HEK293 (cell line): ENCODE measurements at regions not wholly inside any gene's neighbourhood (a gene's known extent, or its start where the extent isn't known, plus 50 kb on each side); places are given as distances from the start of the nearest gene placed in this dataset.

Source experiments
- CTCF ChIA-PET: fragments of 350-600 bp; formaldehyde crosslinking; extraction: SDS; loops from one replicate; lab custom pipeline; 2021; ENCODE audit warnings: antibody characterized with exemption; lab: Yijun Ruan, JAX
- POLR2A ChIA-PET: fragments of 300-600 bp; formaldehyde crosslinking; extraction: SDS; loops from one replicate; lab custom pipeline; 2020; ENCODE audit warnings: antibody characterized with exemption, inconsistent platforms; lab: Yijun Ruan, JAX
- H3K27ac ChIP-seq: fragments of 200-500 bp; sonication (Bioruptor generic); 2 replicates; pipeline ENCODE4 v1.5.1; 2014; ENCODE audit warnings: low read depth, low read length, control low read depth, inconsistent platforms; ENCODE audit errors: extremely low read depth
- H3K36me3 ChIP-seq, 2 experiments: fragments of 200-500 bp in 1 of 2; sonication (Bioruptor generic) in 1 of 2; 1 replicate in 1 of 2; 2 replicates in 1 of 2; pipeline ENCODE4 v1.5.1; 2014 to 2017; ENCODE audit warnings: inconsistent platforms in 2 of 2, low read length in 2 of 2; ENCODE audit not compliant: control insufficient read depth in 2 of 2, insufficient read depth in 1 of 2
- H3K4me1 ChIP-seq: fragments of 200-500 bp; sonication (Bioruptor generic); 2 replicates; pipeline ENCODE4 v1.5.1; 2014; ENCODE audit warnings: mild to moderate bottlenecking, low read length, inconsistent platforms; ENCODE audit not compliant: control insufficient read depth, insufficient read depth
- H3K4me3 ChIP-seq: 2 replicates; pipeline ENCODE4 v1.5.1; 2011; ENCODE audit warnings: low read depth, mild to moderate bottlenecking, control low read depth, low read length, moderate library complexity
- H3K9me3 ChIP-seq: fragments of 200-500 bp; sonication (Bioruptor generic); 2 replicates; pipeline ENCODE4 v1.5.1; 2014; ENCODE audit warnings: low read depth, low read length, inconsistent platforms; ENCODE audit not compliant: control insufficient read depth, insufficient read depth
- EGR2 ChIP-seq: fragments of 450-650 bp; formaldehyde crosslinking; IDR thresholded peaks from 2 replicates; pipeline ENCODE4 v1.5.1; 2016; ENCODE audit warnings: low read depth, missing biosample characterization, missing genetic modification characterization
- GLI2 ChIP-seq: fragments of 450-650 bp; formaldehyde crosslinking; IDR thresholded peaks from 2 replicates; pipeline ENCODE4; 2017; ENCODE audit warnings: missing biosample characterization, missing genetic modification characterization, low read depth, borderline replicate concordance
- GLIS1 ChIP-seq: fragments of 450-650 bp; formaldehyde crosslinking; IDR thresholded peaks from 2 replicates; pipeline ENCODE4 v1.5.1; 2016; ENCODE audit warnings: missing biosample characterization, missing genetic modification characterization
- KLF10 ChIP-seq: fragments of 450-650 bp; IDR thresholded peaks from 2 replicates; pipeline ENCODE4 v1.5.1; 2018; ENCODE audit warnings: missing biosample characterization, mild to moderate bottlenecking, missing genetic modification characterization
- PRDM10 ChIP-seq: fragments of 450-650 bp; formaldehyde crosslinking; IDR thresholded peaks from 2 replicates; pipeline ENCODE4 v1.5.1; 2016; ENCODE audit warnings: missing biosample characterization, missing genetic modification characterization
- SALL2 ChIP-seq: fragments of 450-650 bp; formaldehyde crosslinking; IDR thresholded peaks from 2 replicates; pipeline ENCODE4 v1.5.0; 2017; ENCODE audit warnings: missing biosample characterization, mild to moderate bottlenecking, missing genetic modification characterization, borderline replicate concordance
- ZIC2 ChIP-seq: fragments of 450-650 bp; formaldehyde crosslinking; IDR thresholded peaks from 2 replicates; pipeline ENCODE4 v1.5.1; 2016; ENCODE audit warnings: missing biosample characterization, missing genetic modification characterization
- ZNF146 ChIP-seq: fragments of 450-650 bp; formaldehyde crosslinking; IDR thresholded peaks from 2 replicates; pipeline ENCODE4 v1.5.1; 2016; ENCODE audit warnings: missing biosample characterization, missing genetic modification characterization
- ZNF211 ChIP-seq: fragments of 450-650 bp; formaldehyde crosslinking; IDR thresholded peaks from 2 replicates; pipeline ENCODE4 v1.5.1; 2016; ENCODE audit warnings: low read depth, missing biosample characterization, missing genetic modification characterization
- ZNF214 ChIP-seq: fragments of 450-650 bp; formaldehyde crosslinking; IDR thresholded peaks from 2 replicates; pipeline ENCODE4 v1.5.1; 2017; ENCODE audit warnings: missing biosample characterization, mild to moderate bottlenecking, missing genetic modification characterization, borderline replicate concordance
- ZNF239 ChIP-seq: fragments of 450-650 bp; formaldehyde crosslinking; IDR thresholded peaks from 2 replicates; pipeline ENCODE4 v1.5.1; 2016; ENCODE audit warnings: missing biosample characterization, missing genetic modification characterization
- ZNF324 ChIP-seq: fragments of 450-650 bp; formaldehyde crosslinking; IDR thresholded peaks from 2 replicates; pipeline ENCODE4 v1.5.1; 2016; ENCODE audit warnings: missing biosample characterization, missing genetic modification characterization
- ZNF354C ChIP-seq: fragments of 450-650 bp; formaldehyde crosslinking; IDR thresholded peaks from 2 replicates; pipeline ENCODE4 v1.5.1; 2016; ENCODE audit warnings: missing biosample characterization, missing genetic modification characterization, low read depth, borderline replicate concordance
- ZNF404 ChIP-seq: fragments of 450-650 bp; formaldehyde crosslinking; IDR thresholded peaks from 2 replicates; pipeline ENCODE4 v1.5.1; 2017; ENCODE audit warnings: missing biosample characterization, missing genetic modification characterization
- ZNF48 ChIP-seq: fragments of 450-650 bp; formaldehyde crosslinking; IDR thresholded peaks from 2 replicates; pipeline ENCODE4 v1.5.1; 2016; ENCODE audit warnings: missing biosample characterization, missing genetic modification characterization
- ZNF560 ChIP-seq: fragments of 450-650 bp; formaldehyde crosslinking; IDR thresholded peaks from 2 replicates; pipeline ENCODE4 v1.5.1; 2017; ENCODE audit warnings: missing biosample characterization, missing genetic modification characterization, borderline replicate concordance
- ZNF571 ChIP-seq: fragments of 450-650 bp; formaldehyde crosslinking; IDR thresholded peaks from 2 replicates; pipeline ENCODE4 v1.5.0; 2017; ENCODE audit warnings: missing biosample characterization, missing genetic modification characterization
- ZNF639 ChIP-seq: fragments of 450-650 bp; formaldehyde crosslinking; IDR thresholded peaks from 2 replicates; pipeline ENCODE4 v1.5.1; 2016; ENCODE audit warnings: missing biosample characterization, missing genetic modification characterization
- ZNF664 ChIP-seq: fragments of 450-650 bp; formaldehyde crosslinking; IDR thresholded peaks from 2 replicates; pipeline ENCODE4 v1.5.1; 2016; ENCODE audit warnings: missing biosample characterization, missing genetic modification characterization
- TF ChIP-seq, protein P1 (sequence below): fragments of 450-650 bp; formaldehyde crosslinking; IDR thresholded peaks from 2 replicates; pipeline ENCODE4 v1.5.1; 2016; ENCODE audit warnings: missing biosample characterization, missing genetic modification characterization, low read depth
- TF ChIP-seq, protein P2 (sequence below): fragments of 450-650 bp; formaldehyde crosslinking; IDR thresholded peaks from 2 replicates; pipeline ENCODE4 v1.5.1; 2017; ENCODE audit warnings: missing biosample characterization, missing genetic modification characterization
- TF ChIP-seq, protein P3 (sequence below): fragments of 450-650 bp; formaldehyde crosslinking; IDR thresholded peaks from 2 replicates; pipeline ENCODE4 v1.5.1; 2016; ENCODE audit warnings: missing biosample characterization, missing genetic modification characterization

DNA sequence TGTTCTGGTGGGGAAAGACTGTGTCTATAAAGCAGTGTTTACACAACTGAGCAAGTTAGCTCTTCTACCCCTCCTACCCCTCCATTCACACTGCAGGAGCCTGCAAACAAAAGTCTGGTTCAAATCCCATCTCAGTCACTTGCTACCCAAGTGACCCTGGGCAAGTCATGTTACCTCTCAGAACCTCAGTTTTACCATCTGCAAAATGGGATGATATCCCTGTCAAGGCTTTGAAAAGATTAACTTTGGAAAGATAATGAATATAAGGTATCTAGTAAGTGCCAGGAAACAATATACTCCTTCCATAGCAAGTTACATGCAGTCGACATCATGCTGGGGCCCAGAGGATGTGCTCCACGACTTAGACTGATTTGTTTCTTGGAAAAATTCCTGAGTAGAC lies 161.5 kb downstream of the SEC61B start (continued):
- TF ChIP-seq, protein P1, sequence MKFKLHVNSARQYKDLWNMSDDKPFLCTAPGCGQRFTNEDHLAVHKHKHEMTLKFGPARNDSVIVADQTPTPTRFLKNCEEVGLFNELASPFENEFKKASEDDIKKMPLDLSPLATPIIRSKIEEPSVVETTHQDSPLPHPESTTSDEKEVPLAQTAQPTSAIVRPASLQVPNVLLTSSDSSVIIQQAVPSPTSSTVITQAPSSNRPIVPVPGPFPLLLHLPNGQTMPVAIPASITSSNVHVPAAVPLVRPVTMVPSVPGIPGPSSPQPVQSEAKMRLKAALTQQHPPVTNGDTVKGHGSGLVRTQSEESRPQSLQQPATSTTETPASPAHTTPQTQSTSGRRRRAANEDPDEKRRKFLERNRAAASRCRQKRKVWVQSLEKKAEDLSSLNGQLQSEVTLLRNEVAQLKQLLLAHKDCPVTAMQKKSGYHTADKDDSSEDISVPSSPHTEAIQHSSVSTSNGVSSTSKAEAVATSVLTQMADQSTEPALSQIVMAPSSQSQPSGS (tag by site-specific recombination) = no peak

DNA sequence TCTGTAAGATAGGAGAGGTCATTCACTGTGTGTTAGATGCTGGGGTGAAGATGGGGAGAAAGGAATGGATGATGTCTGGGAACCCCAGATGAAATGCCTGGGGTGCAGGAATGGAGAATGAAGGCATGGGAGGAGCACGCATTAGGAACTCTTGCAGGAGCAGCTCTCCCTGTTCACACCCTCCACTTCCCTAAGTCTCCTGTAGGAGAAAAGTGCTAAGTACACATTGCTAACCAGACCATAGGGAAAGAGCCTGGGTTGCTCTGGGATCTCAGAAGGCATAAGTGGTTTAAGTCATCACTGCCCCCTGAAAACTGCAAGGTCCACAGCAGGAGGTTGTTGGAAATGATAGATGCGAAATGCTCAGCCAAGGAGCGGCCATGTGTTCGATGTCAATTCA lies 163.1 kb downstream of the SEC61B start:
- TF ChIP-seq ZIC2 (tag by site-specific recombination) (no peak), ZNF239 (tag by site-specific recombination) (no peak), ZNF214 (tag by site-specific recombination) (no peak), ZNF324 (tag by site-specific recombination) (no peak), ZNF48 (tag by site-specific recombination) (no peak), ZNF639 (tag by site-specific recombination) (no peak), GLI2 (tag by site-specific recombination) (no peak)
- TF ChIP-seq, protein P2, sequence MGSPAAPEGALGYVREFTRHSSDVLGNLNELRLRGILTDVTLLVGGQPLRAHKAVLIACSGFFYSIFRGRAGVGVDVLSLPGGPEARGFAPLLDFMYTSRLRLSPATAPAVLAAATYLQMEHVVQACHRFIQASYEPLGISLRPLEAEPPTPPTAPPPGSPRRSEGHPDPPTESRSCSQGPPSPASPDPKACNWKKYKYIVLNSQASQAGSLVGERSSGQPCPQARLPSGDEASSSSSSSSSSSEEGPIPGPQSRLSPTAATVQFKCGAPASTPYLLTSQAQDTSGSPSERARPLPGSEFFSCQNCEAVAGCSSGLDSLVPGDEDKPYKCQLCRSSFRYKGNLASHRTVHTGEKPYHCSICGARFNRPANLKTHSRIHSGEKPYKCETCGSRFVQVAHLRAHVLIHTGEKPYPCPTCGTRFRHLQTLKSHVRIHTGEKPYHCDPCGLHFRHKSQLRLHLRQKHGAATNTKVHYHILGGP (tag by site-specific recombination) = no peak
- ChIA-PET POLR2A (no interaction called here), CTCF (no interaction called here)
- Histone ChIP-seq H3K36me3 (no peaks in the 10 kb centered on the region), H3K27ac (no peak overlapping the region), H3K4me3 (no peak overlapping the region), H3K4me1 (no peaks in the 10 kb centered on the region), H3K9me3 (no peaks in the 10 kb centered on the region)

GRCh38 chr9:99385814-99386279 lies 163.8 kb downstream of the SEC61B start:
- no peaks in the 10 kb centered on the region for H3K36me3 ChIP-seq
- H3K27ac ChIP-seq = no peak overlapping the region
- ChIA-PET CTCF (interaction anchor here (0.6 kb wide), 1 partner anchor 52 kb away, joined by 3 read pairs; no protein-coding TSS in a partner anchor), POLR2A (no interaction called here)
- no peaks in the 10 kb centered on the region for H3K9me3 ChIP-seq
- no peaks in the 10 kb centered on the region for H3K4me1 ChIP-seq
- no peak overlapping the region for H3K4me3 ChIP-seq
- TF ChIP-seq EGR2 (tag by site-specific recombination) = peak; percentile 59; the same call in 1 of the 2 replicates
- TF ChIP-seq ZNF560 (tag by site-specific recombination) = no peak
- peak; percentile 59 for TF ChIP-seq GLIS1
- TF ChIP-seq ZNF354C (tag by site-specific recombination) = no peak
- TF ChIP-seq ZNF571 (tag by site-specific recombination) = no peak
- TF ChIP-seq, protein P3, sequence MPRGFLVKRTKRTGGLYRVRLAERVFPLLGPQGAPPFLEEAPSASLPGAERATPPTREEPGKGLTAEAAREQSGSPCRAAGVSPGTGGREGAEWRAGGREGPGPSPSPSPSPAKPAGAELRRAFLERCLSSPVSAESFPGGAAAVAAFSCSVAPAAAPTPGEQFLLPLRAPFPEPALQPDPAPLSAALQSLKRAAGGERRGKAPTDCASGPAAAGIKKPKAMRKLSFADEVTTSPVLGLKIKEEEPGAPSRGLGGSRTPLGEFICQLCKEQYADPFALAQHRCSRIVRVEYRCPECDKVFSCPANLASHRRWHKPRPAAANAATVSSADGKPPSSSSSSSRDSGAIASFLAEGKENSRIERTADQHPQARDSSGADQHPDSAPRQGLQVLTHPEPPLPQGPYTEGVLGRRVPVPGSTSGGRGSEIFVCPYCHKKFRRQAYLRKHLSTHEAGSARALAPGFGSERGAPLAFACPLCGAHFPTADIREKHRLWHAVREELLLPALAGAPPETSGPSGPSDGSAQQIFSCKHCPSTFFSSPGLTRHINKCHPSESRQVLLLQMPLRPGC (tag by site-specific recombination) = no peak
- TF ChIP-seq, protein P2 (tag by site-specific recombination) = no peak
- no peak for TF ChIP-seq KLF10 (tag by site-specific recombination)
- TF ChIP-seq ZNF146 = no peak
- TF ChIP-seq ZIC2 (tag by site-specific recombination) = peak; percentile 99
- TF ChIP-seq PRDM10 (tag by site-specific recombination) = peak; percentile 46; the same call in 1 of the 2 replicates
- TF ChIP-seq GLI2 (tag by site-specific recombination) = no peak
- TF ChIP-seq ZNF211 = no peak
- TF ChIP-seq ZNF404 (tag by site-specific recombination) = no peak
- no peak for TF ChIP-seq SALL2
- no peak for TF ChIP-seq ZNF664 (tag by site-specific recombination)
